Limb (tissue), 2 donors: ENCODE measurements at regions not wholly inside any gene's neighbourhood (a gene's known extent, or its start where the extent isn't known, plus 50 kb on each side); places are given as distances from the start of the nearest gene placed in this dataset.

ENCODE experiments used
- DNase-seq, 2 donors: peaks; one replicate each; pipeline ENCODE4 v3.0.0-alpha.2; 2016; ENCODE audit errors: extremely low spot score in 2 of 2

GRCh38 chr2:122163617-122164016, 408.2 kb downstream of the TSN start:
- DNase-seq, result no peak

GRCh38 chr2:122164964-122165363, 409.5 kb downstream of the TSN start:
- DNase-seq, result no peak

GRCh38 chr2:122166820-122167219, 411.4 kb downstream of the TSN start:
- no peak for DNase-seq

GRCh38 chr2:122167515-122167914, 412.1 kb downstream of the TSN start:
- DNase-seq, result no peak

- no peak for DNase-seq
These were observed 413.3 kb downstream of the TSN start for GRCh38 chr2:122168799-122169198.

GRCh38 chr2:122172812-122173211, 417.4 kb downstream of the TSN start:
- no peak for DNase-seq

GRCh38 chr2:122174061-122174460, 418.6 kb downstream of the TSN start:
- DNase-seq, result no peak

GRCh38 chr2:122179492-122180165, 424.2 kb downstream of the TSN start:
- no peak for DNase-seq

- DNase-seq, result no peak
These were observed 425.5 kb downstream of the TSN start for GRCh38 chr2:122180972-122181371.

- no peak for DNase-seq
These were observed 427.3 kb downstream of the TSN start for GRCh38 chr2:122182616-122183355.

- no peak for DNase-seq
These were observed 428.4 kb downstream of the TSN start for GRCh38 chr2:122183890-122184289.

- no peak for DNase-seq
These were observed 431.3 kb downstream of the TSN start for GRCh38 chr2:122186761-122187222.

GRCh38 chr2:122191331-122191730, 435.9 kb downstream of the TSN start:
- DNase-seq, result peak in 1 of 2 donors; percentile 48

- DNase-seq, result no peak
These were observed 438.2 kb downstream of the TSN start for GRCh38 chr2:122193622-122194021.

GRCh38 chr2:122194546-122194945, 439.1 kb downstream of the TSN start:
- DNase-seq, result no peak

GRCh38 chr2:122203523-122203922, 448.1 kb downstream of the TSN start:
- peak in 1 of 2 donors; percentile 90 for DNase-seq

GRCh38 chr2:122205641-122206040, 450.2 kb downstream of the TSN start:
- DNase-seq, result no peak

GRCh38 chr2:122206101-122206500, 450.6 kb downstream of the TSN start:
- DNase-seq, result no peak

- DNase-seq, result no peak
These were observed 453.9 kb downstream of the TSN start for GRCh38 chr2:122209377-122209776.

- no peak for DNase-seq
These were observed 454.6 kb downstream of the TSN start for GRCh38 chr2:122210065-122210464.

- no peak for DNase-seq
These were observed 455.7 kb downstream of the TSN start for GRCh38 chr2:122210898-122211856.

- no peak for DNase-seq
These were observed 457.9 kb downstream of the TSN start for GRCh38 chr2:122213312-122213711.
